GM19328 (cell line): ENCODE measurements at regions not wholly inside any gene's neighbourhood (a gene's known extent, or its start where the extent isn't known, plus 50 kb on each side); places are given as distances from the start of the nearest gene placed in this dataset.

Experiments
- ATAC-seq: cut with Tn5 transposase; IDR thresholded peaks from one replicate; pipeline ENCODE4 v1.9.1; 2021; ENCODE audit warnings: mild to moderate bottlenecking, moderate library complexity; ENCODE audit not compliant: unreplicated experiment

DNA sequence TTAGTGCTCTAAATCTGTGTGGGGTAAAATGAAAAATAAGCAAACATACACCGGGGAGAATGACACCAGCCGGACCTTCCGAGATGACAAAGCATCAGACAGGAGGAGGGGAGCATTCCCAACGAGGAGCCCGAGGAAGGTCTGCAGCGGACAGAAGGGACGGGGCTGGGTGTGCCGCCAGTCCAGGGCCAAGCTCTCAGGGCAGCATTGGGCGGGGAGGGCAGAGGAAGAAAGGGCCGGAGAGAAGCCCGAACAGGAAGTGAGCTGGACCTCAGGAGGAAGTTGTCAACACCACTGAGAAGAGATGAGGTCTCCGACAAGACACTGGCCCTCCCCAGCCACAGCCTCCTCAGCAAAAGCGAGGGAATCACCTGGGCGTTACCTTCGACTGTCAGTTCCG is 182.6 kb upstream of the RNF32 start:
- ATAC-seq, result no peak

DNA sequence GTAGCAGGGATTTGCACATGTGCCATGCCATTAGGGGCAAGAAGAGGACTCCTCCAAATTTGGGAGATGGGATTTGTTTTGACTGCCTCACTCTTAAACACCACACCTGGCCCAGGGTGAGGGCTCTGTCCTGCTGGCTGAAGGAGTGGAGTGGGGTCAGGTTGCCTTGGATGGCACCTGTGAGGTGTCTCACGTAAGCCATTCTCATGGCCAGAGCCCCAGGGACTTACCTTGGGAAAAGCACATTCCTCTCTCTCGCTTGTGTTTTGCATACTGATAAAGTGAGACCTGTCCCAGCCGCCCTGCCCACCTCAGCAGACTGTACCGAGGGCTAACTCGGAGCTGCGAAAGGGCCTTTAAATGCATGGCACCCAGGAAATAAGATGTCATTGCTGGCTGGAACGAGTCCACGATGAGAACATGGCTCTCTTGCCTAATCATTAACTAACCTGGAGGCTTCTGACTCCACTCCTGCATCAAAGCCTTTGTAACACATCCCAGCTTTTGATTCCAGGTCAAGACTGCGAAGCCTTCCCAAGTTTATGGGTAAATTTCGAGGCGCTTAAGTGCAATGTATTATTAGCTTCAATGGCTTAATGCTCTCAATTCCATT is 184.0 kb upstream of the RNF32 start:
- no peak for ATAC-seq

DNA sequence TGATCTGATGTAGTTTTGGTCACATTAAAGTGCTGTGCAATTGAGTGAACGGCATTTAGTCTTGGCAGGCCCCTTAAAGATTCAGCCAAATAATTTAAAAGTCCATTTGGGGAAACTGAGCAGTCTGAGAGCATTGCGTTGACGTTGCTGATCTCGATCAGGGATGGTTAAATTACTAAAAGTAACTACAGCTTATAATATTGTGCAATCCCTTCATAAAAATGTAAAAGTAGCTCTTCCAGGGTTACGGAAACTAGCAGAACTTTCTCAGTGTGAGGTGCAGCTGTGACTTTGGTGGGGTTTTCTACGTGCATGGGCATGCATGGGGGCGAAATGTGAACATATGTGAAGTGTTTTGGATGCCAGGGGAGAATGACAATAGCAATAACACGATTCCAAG is 184.5 kb upstream of the RNF32 start:
- ATAC-seq, result no peak

DNA sequence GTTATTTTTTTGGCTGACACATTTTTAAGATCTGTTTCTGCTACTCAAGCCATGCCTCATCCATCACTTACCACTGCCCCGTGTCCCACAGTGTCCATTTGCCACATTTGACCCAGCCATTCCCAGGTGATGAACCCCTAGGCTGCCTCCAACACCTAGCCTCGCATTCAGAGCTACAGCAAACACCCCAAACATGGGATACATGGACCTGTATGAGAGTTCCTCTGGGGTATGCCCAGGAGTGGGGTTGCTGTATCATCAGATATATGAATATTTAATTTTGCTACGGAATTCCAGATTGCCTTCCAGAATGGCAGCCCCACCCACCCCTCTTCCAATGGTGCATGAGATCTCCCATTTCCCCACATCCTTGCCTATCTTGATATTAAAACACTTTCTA is 190.1 kb upstream of the RNF32 start:
- no peak for ATAC-seq

DNA sequence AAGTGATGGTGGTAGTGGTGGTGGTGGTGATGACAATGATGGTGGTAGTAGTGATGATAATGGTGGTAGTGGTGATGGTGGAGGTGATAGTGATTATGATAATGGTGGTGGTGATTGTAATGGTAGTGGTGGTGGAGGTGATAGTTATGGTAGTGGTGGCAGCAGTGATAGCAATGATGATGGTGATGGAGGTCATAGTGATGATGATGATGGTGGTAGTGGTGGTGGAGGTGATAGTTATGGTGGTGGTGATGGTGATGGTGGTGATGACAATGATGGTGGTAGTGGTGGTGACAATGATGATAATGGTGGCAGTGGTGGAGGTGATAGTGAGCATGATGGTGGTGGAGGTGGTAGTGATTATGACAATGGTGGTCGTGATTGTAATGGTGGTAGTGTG is 191.7 kb upstream of the RNF32 start:
- ATAC-seq, result no peak

DNA sequence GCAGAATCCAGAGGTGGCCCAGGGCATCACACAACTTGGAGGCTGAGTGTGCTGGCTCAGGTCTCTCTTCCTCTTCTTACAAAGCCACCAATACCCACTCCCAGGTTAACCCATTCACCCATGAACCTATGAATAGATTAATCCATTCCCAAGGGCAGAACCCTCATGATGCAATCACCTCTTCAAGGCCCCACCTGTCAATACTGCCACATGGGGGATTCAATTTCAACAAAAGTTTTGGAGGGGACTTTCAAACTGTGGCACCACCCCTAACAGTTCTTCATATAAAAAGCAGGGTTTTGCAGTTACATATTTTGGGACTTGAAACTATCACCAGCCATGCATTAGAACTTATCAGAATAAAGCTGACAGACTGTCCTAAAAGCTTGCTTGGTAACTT is 193.6 kb upstream of the RNF32 start:
- ATAC-seq, result no peak

DNA sequence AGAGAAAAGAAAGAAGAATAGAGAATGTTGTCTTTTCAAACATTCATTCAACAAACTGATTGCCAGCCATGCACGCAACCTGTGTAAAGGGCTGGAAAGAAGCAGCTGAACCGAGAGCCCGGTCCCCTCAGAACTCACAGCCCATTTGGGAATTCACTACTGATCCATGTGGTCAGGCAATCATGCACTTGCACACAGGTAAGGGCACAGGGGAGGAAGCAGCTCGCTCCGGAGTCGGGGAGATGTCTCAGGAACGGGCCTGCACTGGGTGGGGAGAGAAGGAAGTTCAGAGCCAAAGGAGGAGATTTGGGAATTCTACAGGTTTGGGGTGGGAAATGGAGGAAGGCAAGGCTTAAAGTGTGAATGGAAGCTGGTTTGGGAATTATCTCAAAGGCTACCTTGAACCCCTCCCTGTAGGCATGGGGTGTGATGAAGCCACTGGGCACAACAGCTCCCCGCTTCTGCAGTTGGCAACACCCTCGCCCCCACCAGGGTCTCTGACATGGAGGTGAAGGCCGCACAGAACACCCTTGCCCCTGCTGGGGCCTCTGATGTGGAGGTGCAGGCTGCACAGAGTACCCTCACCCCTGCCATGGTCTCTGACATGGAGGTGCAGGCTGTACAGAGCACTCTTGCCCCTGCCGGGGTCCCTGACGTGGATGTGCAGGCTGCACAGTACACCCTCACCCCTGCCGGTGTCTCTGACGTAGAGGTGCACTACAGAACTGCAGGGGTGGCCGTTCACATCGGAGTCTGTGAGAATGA is 194.4 kb upstream of the RNF32 start:
- no peak for ATAC-seq

DNA sequence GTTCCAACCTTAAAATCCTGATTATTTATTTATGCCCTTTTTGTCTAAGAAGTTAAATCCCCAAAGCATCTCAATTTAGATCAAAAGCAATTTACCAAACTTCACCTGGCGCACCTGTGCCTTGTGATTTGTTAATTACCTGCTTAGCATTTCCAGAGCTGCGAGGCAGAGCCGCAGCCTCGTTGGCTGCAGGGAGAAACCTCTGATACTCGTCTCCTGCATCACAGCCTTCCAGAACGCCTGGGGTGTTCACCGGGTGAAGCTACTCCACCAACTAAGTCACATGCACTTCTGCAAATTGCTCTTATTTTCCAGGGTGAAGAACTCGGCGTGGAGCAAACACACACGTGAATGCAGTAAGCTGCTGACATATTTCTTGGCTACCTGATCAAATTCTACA is 198.1 kb upstream of the RNF32 start:
- no peak for ATAC-seq

DNA sequence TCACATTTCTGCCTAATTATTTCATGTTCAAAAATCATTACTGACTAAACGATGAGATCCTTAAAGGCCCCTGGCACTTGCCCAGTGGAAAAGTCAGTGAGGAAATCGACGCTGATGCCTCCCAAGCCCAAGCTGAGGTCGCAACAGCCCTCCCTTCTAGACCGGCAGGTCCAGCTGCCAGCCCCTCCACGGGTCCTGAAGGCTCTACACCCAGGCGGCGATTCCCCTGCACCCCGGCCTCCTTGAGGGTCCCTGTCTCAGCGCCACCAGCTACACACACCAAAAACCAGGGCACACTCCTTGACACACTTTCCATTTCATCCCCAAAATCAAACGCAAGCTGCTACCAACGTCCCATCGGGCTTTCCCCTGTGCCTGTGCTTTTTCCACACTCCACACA is 200.1 kb upstream of the RNF32 start:
- ATAC-seq, result no peak

DNA sequence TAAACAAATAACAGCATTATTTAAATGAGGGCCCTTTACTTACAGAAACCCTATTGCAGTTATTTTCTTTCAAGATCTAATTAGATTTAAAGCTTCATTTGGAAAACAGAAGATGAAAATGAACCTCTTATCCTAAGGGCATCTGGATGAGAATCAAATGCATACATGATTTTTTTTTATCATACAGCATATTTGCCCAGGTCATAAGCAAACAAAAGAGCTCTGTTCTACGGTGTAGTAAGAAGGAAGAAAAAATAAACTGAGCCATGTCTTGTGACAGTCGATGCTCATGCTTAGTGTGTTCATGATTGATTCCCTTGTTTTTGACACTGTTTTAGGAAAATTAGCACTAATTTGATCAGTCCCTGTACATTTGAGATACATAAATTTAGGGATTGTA is 202.6 kb upstream of the RNF32 start:
- ATAC-seq, result no peak

DNA sequence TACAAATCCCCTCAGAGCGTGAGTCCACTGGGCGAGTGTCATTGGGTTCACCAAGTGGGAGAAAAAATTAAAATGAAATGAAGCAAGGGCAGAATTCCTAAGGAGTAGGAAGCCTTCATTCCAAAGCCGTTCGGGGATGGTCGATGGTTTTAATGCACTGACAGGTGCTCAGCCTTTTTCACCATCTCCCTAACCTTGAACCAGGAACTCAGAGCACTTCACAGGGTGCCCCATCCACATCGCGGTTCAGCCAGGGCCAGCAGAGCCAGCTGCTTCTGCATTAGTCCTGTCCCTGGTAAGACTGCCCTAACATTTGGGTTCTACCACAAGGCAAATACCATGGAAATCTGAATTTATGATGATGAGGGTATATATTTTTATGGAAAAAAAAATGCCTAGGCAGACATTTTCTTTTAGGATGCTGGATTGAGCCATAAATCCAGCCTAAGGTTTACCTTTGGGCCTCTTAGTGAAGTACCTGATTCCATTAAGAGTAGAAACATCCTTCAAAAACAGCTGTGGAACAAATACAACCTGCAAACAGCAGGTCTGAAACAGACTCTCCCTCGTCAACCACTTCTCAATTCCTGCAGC is 203.5 kb upstream of the RNF32 start:
- ATAC-seq, result no peak

DNA sequence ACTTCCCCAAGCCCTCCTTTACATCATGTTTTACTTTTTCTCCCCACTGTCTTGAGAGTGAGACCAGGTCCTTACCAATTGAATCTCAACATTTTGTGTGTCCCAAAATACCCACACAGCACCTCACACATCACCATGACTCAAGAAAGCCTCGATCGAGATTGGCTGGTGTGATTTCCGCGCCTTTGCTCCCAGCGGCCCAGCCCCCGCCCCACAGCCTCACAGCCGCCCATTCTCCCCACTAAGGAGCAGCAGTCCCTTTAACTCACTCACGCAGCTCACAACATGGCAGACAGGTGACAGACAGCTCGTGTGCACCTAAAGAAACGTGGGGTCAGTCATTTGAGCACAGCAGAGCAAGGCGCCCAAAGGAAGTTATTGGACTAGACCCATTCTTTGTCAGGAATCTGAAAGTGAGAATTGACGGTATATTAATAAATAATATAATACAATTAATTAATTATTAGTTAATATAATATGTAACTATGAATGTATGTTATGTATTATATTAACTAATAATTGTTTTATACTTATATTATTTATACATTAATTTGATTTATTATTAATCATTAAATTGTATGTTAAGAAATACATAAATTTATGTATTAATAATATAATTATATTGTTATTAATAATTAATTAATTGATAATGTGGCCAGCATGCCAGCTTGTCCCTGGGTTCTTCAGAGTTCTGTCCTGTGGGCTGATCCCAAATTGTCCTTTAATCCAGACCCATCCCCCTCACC is 204.9 kb upstream of the RNF32 start:
- no peak for ATAC-seq

DNA sequence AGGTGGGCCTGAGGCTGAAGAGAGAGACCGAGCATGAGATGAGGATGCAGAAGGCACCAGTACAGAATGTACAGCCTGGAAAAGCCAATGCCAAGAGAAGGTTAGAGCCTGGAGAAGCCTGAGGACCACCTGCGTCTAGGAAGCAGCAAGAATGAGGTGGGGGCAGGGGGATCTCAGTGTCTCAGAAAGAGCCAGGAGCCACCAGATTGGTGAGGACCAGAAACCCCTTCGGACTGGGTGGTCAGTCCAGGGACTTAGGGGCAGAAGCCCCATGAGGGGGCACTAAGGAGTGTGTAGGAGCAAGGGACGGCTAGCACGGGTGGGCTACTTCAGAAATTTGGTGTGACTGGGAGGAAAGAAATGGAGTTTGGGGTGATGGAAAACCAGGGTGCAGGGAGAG is 205.9 kb upstream of the RNF32 start:
- ATAC-seq, result no peak

DNA sequence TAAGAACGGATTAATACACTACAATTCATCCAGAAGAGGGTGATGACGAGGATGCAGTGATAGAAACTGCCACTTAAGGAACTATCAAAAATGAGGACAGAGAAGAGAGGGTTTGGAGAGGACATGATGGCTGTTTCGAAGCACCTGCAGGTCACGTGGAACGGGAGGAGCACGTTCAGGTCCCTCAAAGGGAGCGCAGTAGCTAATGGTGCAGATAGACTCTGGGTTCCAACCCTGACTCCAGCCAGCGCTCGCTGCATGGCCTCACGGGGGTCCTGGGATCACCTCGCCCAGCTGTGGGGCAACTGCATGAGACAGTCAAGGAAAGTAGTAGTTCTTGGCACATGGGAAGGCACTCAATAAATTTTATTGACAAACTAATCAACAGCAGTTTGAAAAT is 208.6 kb upstream of the RNF32 start:
- no peak for ATAC-seq

DNA sequence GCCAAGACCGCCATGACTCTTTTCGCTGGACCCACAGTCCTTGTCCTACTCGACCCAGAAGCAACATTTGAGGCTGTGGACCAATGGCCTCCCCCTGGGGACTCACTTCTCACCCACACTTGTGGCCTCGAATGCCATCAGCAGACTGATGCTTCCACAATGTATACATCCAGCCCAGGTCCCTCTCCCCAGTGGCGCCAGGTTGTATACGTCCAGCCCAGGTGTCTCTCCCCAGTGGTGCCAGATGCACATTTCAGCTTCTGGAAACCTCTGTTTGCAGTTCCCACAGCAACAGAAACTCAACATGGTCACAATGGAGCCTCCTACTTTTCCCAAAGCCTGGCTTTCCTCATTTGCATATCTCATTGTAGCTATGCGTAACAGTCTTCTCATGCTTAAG is 210.5 kb upstream of the RNF32 start:
- ATAC-seq, result no peak

DNA sequence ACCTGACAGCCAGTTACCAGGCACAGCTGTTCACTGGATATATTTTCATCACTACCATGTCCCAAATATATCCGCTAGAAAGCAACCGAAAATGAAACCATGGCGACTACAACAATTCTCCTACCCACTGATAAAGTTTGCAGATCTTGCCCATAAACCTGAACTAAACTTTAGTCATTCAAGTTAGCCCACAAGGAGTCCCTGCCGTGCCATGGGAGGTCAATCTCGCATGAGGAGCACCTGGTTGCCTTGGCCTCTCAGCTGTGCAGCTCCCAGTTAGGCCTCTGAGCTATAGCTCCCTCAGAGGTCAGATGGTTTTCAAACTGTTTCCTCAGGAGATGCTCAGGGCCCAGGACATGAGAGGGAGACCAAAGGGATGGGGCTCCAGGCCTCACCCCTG is 211.1 kb upstream of the RNF32 start:
- ATAC-seq, result no peak

DNA sequence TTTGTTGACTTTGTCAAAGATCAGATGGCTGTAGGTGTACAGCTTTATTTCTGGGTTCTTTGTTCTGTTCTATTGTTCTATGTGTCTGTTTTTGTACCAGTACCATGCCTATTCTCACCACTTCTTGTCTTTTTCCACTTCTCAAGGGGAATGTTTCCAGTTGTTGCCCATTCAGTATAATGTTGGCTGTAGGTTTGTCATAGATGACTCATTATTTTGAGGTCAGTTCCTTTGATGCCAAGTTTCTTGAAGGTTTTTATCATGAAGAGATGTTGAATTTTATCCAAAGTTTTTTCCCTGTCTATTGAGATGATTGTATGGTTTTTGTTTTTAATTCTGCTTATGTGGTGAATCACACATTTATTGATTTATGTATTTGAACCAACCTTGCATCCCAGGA is 216.7 kb upstream of the RNF32 start:
- ATAC-seq, result no peak

DNA sequence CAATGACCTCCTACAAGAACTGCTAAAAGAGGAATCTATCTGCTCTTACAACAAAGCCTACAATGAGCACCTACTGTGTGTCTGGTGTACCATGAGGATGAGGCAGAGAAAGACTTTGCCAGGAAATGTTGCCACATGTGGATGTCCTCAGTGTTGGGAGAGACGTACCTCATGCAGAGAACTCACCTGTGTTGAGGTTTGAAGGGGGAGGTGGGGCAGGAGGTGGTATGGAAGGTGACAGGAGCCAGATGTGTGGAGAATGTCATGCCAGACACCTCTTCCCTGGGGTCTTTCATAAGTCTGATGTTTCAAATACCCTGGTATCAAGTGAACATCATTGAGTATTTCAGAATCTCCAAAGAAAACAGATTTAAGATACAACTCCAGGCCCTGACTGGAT is 220.1 kb upstream of the RNF32 start:
- no peak for ATAC-seq

DNA sequence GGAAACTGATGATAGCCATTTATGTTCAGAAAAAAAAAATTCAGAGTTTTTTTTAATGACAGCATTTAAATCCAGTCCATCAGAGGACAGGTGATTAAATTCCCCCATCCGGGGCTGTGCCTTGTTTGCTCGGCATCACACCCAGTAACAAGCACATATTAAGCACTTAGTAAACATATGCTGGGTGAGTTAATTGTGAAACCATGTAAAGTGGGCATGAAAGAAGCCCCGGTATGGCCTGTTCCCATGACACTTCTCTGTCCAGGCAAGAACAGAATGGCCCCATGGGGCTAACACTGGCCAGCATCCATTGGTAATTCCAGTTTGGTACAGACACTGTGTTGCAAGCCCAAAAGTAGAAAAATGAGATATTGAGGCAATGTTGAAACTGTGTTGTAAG is 220.8 kb upstream of the RNF32 start:
- ATAC-seq, result no peak

DNA sequence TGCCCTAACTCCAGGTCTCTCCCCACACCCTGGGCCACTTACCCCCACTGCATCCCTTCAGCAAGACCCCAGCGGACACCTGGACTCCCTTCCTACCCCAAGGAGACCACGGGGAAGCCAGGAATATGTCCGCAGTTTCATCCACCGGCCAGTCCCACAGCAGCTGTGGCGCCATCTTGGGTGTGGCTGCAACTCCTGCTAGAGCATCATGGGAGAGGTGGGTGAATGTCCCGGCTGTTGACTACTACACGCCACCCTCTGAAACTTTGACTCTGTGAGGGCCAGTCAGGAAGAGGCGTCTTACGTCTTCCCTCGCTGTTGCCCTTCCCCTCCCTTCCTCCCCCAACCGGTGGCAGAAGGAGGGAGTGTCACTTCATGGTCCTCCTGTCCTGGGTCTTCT is 238.3 kb upstream of the RNF32 start:
- no peak for ATAC-seq

DNA sequence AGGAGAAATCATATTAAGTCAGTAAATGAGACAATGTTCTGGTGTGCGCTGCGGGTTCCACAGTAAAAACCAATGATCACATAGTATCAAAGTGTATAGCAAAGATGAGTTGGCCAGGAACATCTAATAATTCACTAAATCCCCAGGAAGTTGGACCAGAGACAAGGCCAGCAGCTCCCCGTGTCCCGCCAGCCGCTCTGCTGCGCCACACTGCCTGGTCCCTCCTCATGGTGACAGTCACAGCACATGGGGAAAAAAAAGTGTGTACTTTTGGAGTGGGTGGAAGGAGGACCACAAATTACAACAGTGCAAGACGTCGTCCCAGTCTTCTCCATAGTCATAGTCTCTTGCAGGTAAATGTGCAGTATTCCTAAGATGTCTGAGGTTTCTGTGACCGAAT is 239.0 kb upstream of the RNF32 start:
- no peak for ATAC-seq

DNA sequence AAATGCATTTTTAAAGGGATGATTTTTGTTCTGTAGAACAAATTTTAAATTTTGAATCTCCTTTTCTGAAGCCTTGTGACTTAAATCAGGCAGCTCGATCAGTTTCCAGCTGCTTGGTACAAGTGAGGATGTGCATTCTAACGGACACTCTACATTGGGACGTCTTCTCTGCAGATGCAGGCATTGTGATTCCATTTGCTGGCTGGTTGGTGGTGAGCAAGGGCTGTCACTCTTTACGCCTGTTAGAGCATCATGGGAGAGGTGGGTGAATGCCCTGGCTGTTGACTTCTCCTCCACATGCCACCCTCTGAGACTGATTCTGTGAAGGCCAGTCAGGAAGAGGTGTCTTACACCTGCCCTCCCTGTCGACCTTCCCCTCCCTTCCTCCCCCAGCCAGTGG is 240.5 kb upstream of the RNF32 start:
- no peak for ATAC-seq
